ENCODE measurements at regions not wholly inside any gene's neighbourhood (a gene's known extent, or its start where the extent isn't known, plus 50 kb on each side); places are given as distances from the start of the nearest gene placed in this dataset.

GRCh38 chr17:71792966-71793365 lies 327.9 kb upstream of the SOX9 start:
- TF ChIP-seq CTCF (IDR thresholded peaks at IDR 0.05) (no peak), EP300 (IDR thresholded peaks at IDR 0.05) (no peak)

All from ovary (tissue), 3 donors.